ENCODE measurements at regions not wholly inside any gene's neighbourhood (a gene's known extent, or its start where the extent isn't known, plus 50 kb on each side); places are given as distances from the start of the nearest gene placed in this dataset.

GRCh38 chr7:3250725-3251124 is 50.3 kb upstream of the SDK1 start:
- peaks cover 4% of the 10 kb centered on the region for H3K36me3 Mint-ChIP-seq (ENCODE audit: insufficient read depth)
- H3K27me3 Mint-ChIP-seq = no peaks in the 10 kb centered on the region
- no peak overlapping the region for H3K27ac Mint-ChIP-seq
- peaks cover 9% of the 10 kb centered on the region for H3K4me1 Mint-ChIP-seq (ENCODE audit: low read depth)
- DNase-seq (ENCODE audit: low spot score, unreplicated experiment) = no peak
- H3K9me3 Mint-ChIP-seq (ENCODE audit: low read depth) = peaks cover 8% of the 10 kb centered on the region
- TF ChIP-seq CTCF (IDR thresholded peaks at IDR 0.05; ENCODE audit: unreplicated experiment) = no peak
- no peak overlapping the region for H3K4me3 Mint-ChIP-seq (ENCODE audit: low read depth)
